Stimulated activated naive B cell treated with anti-CD40 and anti-IgM and Interleukin-4, amounts not matched to agents 10 μg/mL and 1 μg/mL and 100 μg/mL, for 72 hours (primary cell): ENCODE measurements at regions not wholly inside any gene's neighbourhood (a gene's known extent, or its start where the extent isn't known, plus 50 kb on each side); places are given as distances from the start of the nearest gene placed in this dataset.

Experiments used
- ATAC-seq, 2 donors: fragments of 150-1000 bp; cut with Tn5 transposase; replicated peaks; 2 replicates each; pipeline ENCODE4 v1.10.0; 2021; ENCODE audit warnings: moderate library complexity in 1 of 2
- DNase-seq: peaks from one replicate; pipeline ENCODE4 v3.0.0; 2021
- H3K27ac Mint-ChIP-seq: one replicate; pipeline ENCODE4 v1.8.0; 2022; ENCODE audit warnings: mild to moderate bottlenecking, mixed read lengths
- H3K27me3 Mint-ChIP-seq, 2 donors: one replicate each; pipeline ENCODE4 v1.8.0; 2022; ENCODE audit warnings: mixed read lengths in 2 of 2
- H3K36me3 Mint-ChIP-seq, 2 donors: one replicate each; pipeline ENCODE4 v1.8.0; 2022; ENCODE audit warnings: mixed read lengths in 2 of 2, mild to moderate bottlenecking in 1 of 2
- H3K4me1 Mint-ChIP-seq, 2 donors: one replicate each; pipeline ENCODE4 v1.8.0; 2022; ENCODE audit warnings: mixed read lengths in 2 of 2, mild to moderate bottlenecking in 1 of 2
- H3K4me3 Mint-ChIP-seq, 2 donors: one replicate each; pipeline ENCODE4 v1.8.0; 2022; ENCODE audit warnings: mild to moderate bottlenecking in 2 of 2, mixed read lengths in 2 of 2, moderate library complexity in 1 of 2
- H3K9me3 Mint-ChIP-seq, 2 donors: one replicate each; pipeline ENCODE4 v1.8.0; 2022; ENCODE audit warnings: mixed read lengths in 2 of 2, mild to moderate bottlenecking in 1 of 2

GRCh38 chr6:19538096-19538495, 299.1 kb upstream of the ID4 start:
- H3K9me3 Mint-ChIP-seq = peaks cover 14 to 15% of the 10 kb centered on the region in 2 donors
- DNase-seq (no peak), ATAC-seq (no peak)
- no peaks in the 10 kb centered on the region for H3K36me3 Mint-ChIP-seq
- H3K27ac Mint-ChIP-seq = no peak overlapping the region
- H3K4me3 Mint-ChIP-seq = no peak overlapping the region
- H3K27me3 Mint-ChIP-seq = no peaks in the 10 kb centered on the region
- H3K4me1 Mint-ChIP-seq = no peaks in the 10 kb centered on the region

GRCh38 chr6:19547507-19547906, 289.7 kb upstream of the ID4 start:
- H3K9me3 Mint-ChIP-seq = peaks cover 0 to 3% of the 10 kb centered on the region in 2 donors
- no peaks in the 10 kb centered on the region for H3K4me1 Mint-ChIP-seq
- H3K4me3 Mint-ChIP-seq = no peak overlapping the region
- H3K27me3 Mint-ChIP-seq = no peaks in the 10 kb centered on the region
- H3K27ac Mint-ChIP-seq = no peak overlapping the region
- ATAC-seq = no peak
- DNase-seq = no peak
- no peaks in the 10 kb centered on the region for H3K36me3 Mint-ChIP-seq

- Mint-ChIP-seq H3K4me3 (no peak overlapping the region), H3K27me3 (no peaks in the 10 kb centered on the region), H3K4me1 (no peaks in the 10 kb centered on the region), H3K9me3 (peaks cover 0 to 3% of the 10 kb centered on the region in 2 donors), H3K27ac (no peak overlapping the region), H3K36me3 (no peaks in the 10 kb centered on the region)
- ATAC-seq = no peak
- no peak for DNase-seq
These were observed 288.1 kb upstream of the ID4 start for GRCh38 chr6:19549109-19549508.

GRCh38 chr6:19550380-19550779, 286.8 kb upstream of the ID4 start:
- ATAC-seq = no peak
- H3K27ac Mint-ChIP-seq = no peak overlapping the region

GRCh38 chr6:19551611-19552010, 285.6 kb upstream of the ID4 start:
- Mint-ChIP-seq H3K9me3 (peaks cover 0 to 3% of the 10 kb centered on the region in 2 donors), H3K36me3 (no peaks in the 10 kb centered on the region), H3K4me1 (no peaks in the 10 kb centered on the region), H3K27me3 (no peaks in the 10 kb centered on the region), H3K27ac (no peak overlapping the region), H3K4me3 (no peak overlapping the region)
- ATAC-seq = no peak
- no peak for DNase-seq

More at GRCh38 chr6:19550380-19550779, 286.8 kb upstream of the ID4 start:
- Mint-ChIP-seq H3K4me1 (no peaks in the 10 kb centered on the region), H3K27me3 (no peaks in the 10 kb centered on the region), H3K4me3 (no peak overlapping the region), H3K36me3 (no peaks in the 10 kb centered on the region), H3K9me3 (peaks cover 0 to 1% of the 10 kb centered on the region in 2 donors)
- DNase-seq = no peak

- H3K4me3 Mint-ChIP-seq = no peak overlapping the region
- ATAC-seq (no peak), DNase-seq (no peak)
- no peaks in the 10 kb centered on the region for H3K27me3 Mint-ChIP-seq
- H3K4me1 Mint-ChIP-seq = no peaks in the 10 kb centered on the region
- no peaks in the 10 kb centered on the region for H3K36me3 Mint-ChIP-seq
- peaks cover 0 to 3% of the 10 kb centered on the region in 2 donors for H3K9me3 Mint-ChIP-seq
- H3K27ac Mint-ChIP-seq = no peak overlapping the region
These were observed 285.1 kb upstream of the ID4 start for GRCh38 chr6:19552076-19552475.

GRCh38 chr6:19552588-19552987, 284.6 kb upstream of the ID4 start:
- Mint-ChIP-seq H3K27ac (no peak overlapping the region), H3K4me3 (no peak overlapping the region), H3K4me1 (no peaks in the 10 kb centered on the region), H3K27me3 (no peaks in the 10 kb centered on the region), H3K9me3 (peaks cover 0 to 3% of the 10 kb centered on the region in 2 donors), H3K36me3 (no peaks in the 10 kb centered on the region)
- DNase-seq (no peak), ATAC-seq (no peak)

GRCh38 chr6:19554356-19555225, 282.6 kb upstream of the ID4 start:
- Mint-ChIP-seq H3K27me3 (no peaks in the 10 kb centered on the region), H3K4me1 (no peaks in the 10 kb centered on the region), H3K4me3 (no peak overlapping the region), H3K9me3 (peaks cover 0 to 6% of the 10 kb centered on the region in 2 donors), H3K36me3 (no peaks in the 10 kb centered on the region), H3K27ac (no peak overlapping the region)
- no peak for ATAC-seq
- no peak for DNase-seq

- Mint-ChIP-seq H3K9me3 (peaks cover 8 to 9% of the 10 kb centered on the region in 2 donors), H3K27me3 (no peaks in the 10 kb centered on the region), H3K4me1 (no peaks in the 10 kb centered on the region), H3K4me3 (no peak overlapping the region), H3K27ac (no peak overlapping the region), H3K36me3 (no peaks in the 10 kb centered on the region)
- ATAC-seq (no peak), DNase-seq (no peak)
These were observed 280.0 kb upstream of the ID4 start for GRCh38 chr6:19557191-19557590.

- no peaks in the 10 kb centered on the region for H3K36me3 Mint-ChIP-seq
- peaks cover 8 to 9% of the 10 kb centered on the region in 2 donors for H3K9me3 Mint-ChIP-seq
- no peaks in the 10 kb centered on the region for H3K27me3 Mint-ChIP-seq
These were observed 279.0 kb upstream of the ID4 start for GRCh38 chr6:19558201-19558600.

GRCh38 chr6:19558934-19559333, 278.2 kb upstream of the ID4 start:
- no peak overlapping the region for H3K27ac Mint-ChIP-seq
- no peaks in the 10 kb centered on the region for H3K36me3 Mint-ChIP-seq
- H3K4me1 Mint-ChIP-seq = no peaks in the 10 kb centered on the region
- no peaks in the 10 kb centered on the region for H3K27me3 Mint-ChIP-seq
- DNase-seq (no peak), ATAC-seq (no peak)
- H3K9me3 Mint-ChIP-seq = peaks cover 8 to 9% of the 10 kb centered on the region in 2 donors
- H3K4me3 Mint-ChIP-seq = no peak overlapping the region

More at GRCh38 chr6:19558201-19558600, 279.0 kb upstream of the ID4 start:
- ATAC-seq (no peak), DNase-seq (no peak)
- Mint-ChIP-seq H3K27ac (no peak overlapping the region), H3K4me1 (no peaks in the 10 kb centered on the region), H3K4me3 (no peak overlapping the region)

- Mint-ChIP-seq H3K27ac (no peak overlapping the region), H3K4me3 (no peak overlapping the region), H3K9me3 (peaks cover 8% of the 10 kb centered on the region in 2 donors), H3K36me3 (no peaks in the 10 kb centered on the region), H3K27me3 (no peaks in the 10 kb centered on the region), H3K4me1 (no peaks in the 10 kb centered on the region)
- no peak for DNase-seq
- no peak for ATAC-seq
These were observed 274.7 kb upstream of the ID4 start for GRCh38 chr6:19562468-19562867.

- Mint-ChIP-seq H3K36me3 (no peaks in the 10 kb centered on the region), H3K27ac (no peak overlapping the region), H3K4me1 (no peaks in the 10 kb centered on the region), H3K4me3 (no peak overlapping the region), H3K27me3 (no peaks in the 10 kb centered on the region), H3K9me3 (peaks cover 0 to 1% of the 10 kb centered on the region in 2 donors)
- ATAC-seq = no peak
- DNase-seq = no peak
These were observed 267.6 kb upstream of the ID4 start for GRCh38 chr6:19569563-19569962.

- no peak overlapping the region for H3K27ac Mint-ChIP-seq
- ATAC-seq (no peak), DNase-seq (no peak)
- no peaks in the 10 kb centered on the region for H3K36me3 Mint-ChIP-seq
- H3K4me3 Mint-ChIP-seq = no peak overlapping the region
- peaks cover 0 to 4% of the 10 kb centered on the region in 2 donors for H3K9me3 Mint-ChIP-seq
- no peaks in the 10 kb centered on the region for H3K27me3 Mint-ChIP-seq
- H3K4me1 Mint-ChIP-seq = no peaks in the 10 kb centered on the region
These were observed 266.0 kb upstream of the ID4 start for GRCh38 chr6:19571176-19571575.

GRCh38 chr6:19578481-19578880, 258.7 kb upstream of the ID4 start:
- H3K4me3 Mint-ChIP-seq = no peak overlapping the region
- no peaks in the 10 kb centered on the region for H3K36me3 Mint-ChIP-seq
- no peak overlapping the region for H3K27ac Mint-ChIP-seq
- H3K9me3 Mint-ChIP-seq = peaks cover 4 to 12% of the 10 kb centered on the region in 2 donors
- DNase-seq = no peak
- H3K27me3 Mint-ChIP-seq = no peaks in the 10 kb centered on the region
- H3K4me1 Mint-ChIP-seq = no peaks in the 10 kb centered on the region
- ATAC-seq = no peak
